ENCODE measurements at regions not wholly inside any gene's neighbourhood (a gene's known extent, or its start where the extent isn't known, plus 50 kb on each side); places are given as distances from the start of the nearest gene placed in this dataset.

DNA sequence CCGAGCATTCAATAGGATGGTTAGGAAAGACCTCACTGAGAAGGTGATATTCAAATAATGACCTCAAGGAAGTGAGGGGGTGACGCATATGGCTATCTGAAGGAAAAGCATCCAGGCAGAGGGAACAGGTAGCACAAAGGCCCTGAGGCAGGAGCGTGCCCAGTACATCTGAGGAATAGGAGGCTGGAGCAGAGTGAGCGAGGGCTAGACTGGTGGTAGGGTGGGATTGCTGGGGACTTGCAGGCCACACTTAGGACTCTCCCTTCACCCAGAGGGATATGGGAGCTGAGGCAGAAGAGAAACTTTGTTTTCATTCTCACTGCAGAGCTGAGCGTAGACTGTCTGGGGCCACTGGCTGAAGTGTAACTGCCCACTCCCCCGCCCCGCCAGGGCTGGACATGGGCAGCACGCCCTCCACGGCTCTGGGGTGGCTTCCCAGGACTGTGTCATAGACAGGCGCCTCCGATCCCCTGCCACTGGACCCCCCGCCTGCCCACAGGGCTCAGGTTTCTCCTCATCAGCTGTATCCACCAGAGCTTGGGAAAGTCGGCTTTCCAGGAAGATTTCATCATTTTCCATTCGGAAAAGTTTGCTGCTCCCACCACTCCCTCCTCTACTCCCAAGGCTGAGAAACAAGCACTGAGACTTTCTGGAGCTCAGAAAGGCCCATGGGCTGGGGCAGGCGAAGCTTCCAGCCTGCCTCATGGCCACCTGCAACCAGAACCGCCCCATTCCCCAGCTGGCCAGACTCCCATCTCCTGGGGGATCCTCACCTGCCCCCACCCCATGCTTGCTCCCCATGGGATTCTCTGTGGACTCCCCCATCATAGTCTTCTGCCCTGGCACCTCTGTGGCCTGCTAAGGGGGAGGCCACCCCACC lies 142.6 kb downstream of the MRPL14 start:
- no peak for FAIRE-seq
- WGBS (ENCODE audit: insufficient coverage, insufficient replicate concordance, low lambda C conversion rate, missing lambda C conversion rate), result 43% methylated on average over 16 of the region's 16 CpGs
- POLR2A ChIA-PET, result no interaction called here

DNA sequence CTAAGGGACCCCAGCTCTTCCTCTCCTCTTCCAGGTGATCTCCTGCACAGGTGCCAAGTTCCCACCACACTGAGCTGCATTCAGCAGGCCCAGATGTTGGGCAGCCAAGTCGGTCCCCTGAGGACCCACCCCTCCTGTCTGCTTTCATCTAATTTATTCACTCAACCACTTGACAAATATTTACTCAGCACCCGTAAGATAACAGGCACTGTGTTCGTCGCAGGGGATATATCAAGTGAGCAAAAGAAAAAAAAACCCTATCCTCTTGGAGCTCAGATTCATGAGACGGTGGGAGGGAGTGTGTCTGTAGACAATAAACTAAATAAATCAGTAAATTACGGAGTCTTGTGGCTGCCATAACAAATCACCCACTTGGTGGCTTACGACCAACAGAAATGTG lies 143.6 kb downstream of the MRPL14 start:
- RAD21 ChIA-PET (ENCODE audit: unreplicated experiment), result no interaction called here
- no peak overlapping the region for H3K4me3 ChIP-seq
- CTCF ChIA-PET, result no interaction called here
- H3K27me3 ChIP-seq (replicated peaks in 1 of 2; ENCODE audit: control insufficient read depth in 2 of 2, insufficient read depth in 2 of 2, low read length in 1 of 2), result no peaks in the 10 kb centered on the region; a peak in 1 of 4 replicates
- ATAC-seq, result no peak
- H4K20me1 ChIP-seq (ENCODE audit: control insufficient read depth, insufficient read depth), result no peaks in the 10 kb centered on the region
- H3K9me3 ChIP-seq (replicated peaks; ENCODE audit: control insufficient read depth, insufficient read depth, low read length), result no peaks in the 10 kb centered on the region
- H3K9ac ChIP-seq (ENCODE audit: control insufficient read depth, insufficient read depth, low read length), result no peak overlapping the region
- DNase-seq (ENCODE audit: low read depth, low spot score), result no peak
- no peaks in the 10 kb centered on the region for H3K36me3 ChIP-seq (ENCODE audit: control insufficient read depth in 2 of 2, insufficient read depth in 2 of 2, low read length in 1 of 2)
- SMC1A ChIA-PET (ENCODE audit: uncharacterized antibody, unreplicated experiment), result interaction anchor here (0.7 to 0.8 kb wide), 2 partner anchors 10 to 13 kb away, joined by 3 read pairs; no protein-coding TSS in a partner anchor
- intact Hi-C loops (cut with micrococcal nuclease; ENCODE audit: unreplicated experiment), result no loop called here
- no peak overlapping the region for H3K4me2 ChIP-seq (ENCODE audit: control insufficient read depth, insufficient read depth)
- peaks cover under 1% of the 10 kb centered on the region for H3K4me1 ChIP-seq (ENCODE audit: control insufficient read depth, insufficient read depth, low read length)
- FAIRE-seq, result no peak
- no peak overlapping the region for H3K27ac ChIP-seq (ENCODE audit: control insufficient read depth, insufficient read depth)
- TF ChIP-seq FOS (IDR thresholded peaks at IDR 0.05; ENCODE audit: borderline replicate concordance, extremely low read depth, insufficient read length), result no peak
- no peak for TF ChIP-seq SMARCA5 (IDR thresholded peaks at IDR 0.05)
- no peak overlapping the region for H2AFZ ChIP-seq (ENCODE audit: control insufficient read depth, low read depth, low read length)
- BruUV-seq (replicated peaks), result no TSS peak
- no peaks in the 10 kb centered on the region for H3K79me2 ChIP-seq (ENCODE audit: control insufficient read depth, insufficient read depth, low read length)
- in situ Hi-C loops (cut with MboI), result no loop called here
- POLR2A ChIA-PET, result interaction anchor here (0.6 kb wide), 1 partner anchor 16 kb away, joined by 3 read pairs; no protein-coding TSS in a partner anchor
- 53% methylated on average over 7 of the region's 7 CpGs for WGBS (ENCODE audit: insufficient coverage, insufficient replicate concordance, low lambda C conversion rate, missing lambda C conversion rate)

More for the DNA sequence above, 142.6 kb downstream of the MRPL14 start:
- intact Hi-C loops (cut with micrococcal nuclease; ENCODE audit: unreplicated experiment), result no loop called here
- ATAC-seq (no peak), DNase-seq (ENCODE audit: low read depth, low spot score) (no peak)
- Histone ChIP-seq H3K27ac (ENCODE audit: control insufficient read depth, insufficient read depth) (no peak overlapping the region), H2AFZ (ENCODE audit: control insufficient read depth, low read depth, low read length) (no peak overlapping the region), H4K20me1 (ENCODE audit: control insufficient read depth, insufficient read depth) (no peaks in the 10 kb centered on the region), H3K36me3 (ENCODE audit: control insufficient read depth in 2 of 2, insufficient read depth in 2 of 2, low read length in 1 of 2) (no peaks in the 10 kb centered on the region), H3K79me2 (ENCODE audit: control insufficient read depth, insufficient read depth, low read length) (no peaks in the 10 kb centered on the region), H3K9me3 (replicated peaks; ENCODE audit: control insufficient read depth, insufficient read depth, low read length) (no peaks in the 10 kb centered on the region), H3K27me3 (replicated peaks in 1 of 2; ENCODE audit: control insufficient read depth in 2 of 2, insufficient read depth in 2 of 2, low read length in 1 of 2) (no peaks in the 10 kb centered on the region; a peak in 1 of 4 replicates), H3K9ac (ENCODE audit: control insufficient read depth, insufficient read depth, low read length) (no peak overlapping the region), H3K4me2 (ENCODE audit: control insufficient read depth, insufficient read depth) (no peak overlapping the region), H3K4me3 (no peak overlapping the region), H3K4me1 (ENCODE audit: control insufficient read depth, insufficient read depth, low read length) (no peaks in the 10 kb centered on the region)
- SMC1A ChIA-PET (ENCODE audit: uncharacterized antibody, unreplicated experiment), result interaction anchor here (0.8 kb wide), 1 partner anchor 14 kb away, joined by 4 read pairs; no protein-coding TSS in a partner anchor
- no TSS peak for BruUV-seq (replicated peaks)
- in situ Hi-C loops (cut with MboI), result no loop called here
- RAD21 ChIA-PET (ENCODE audit: unreplicated experiment), result no interaction called here
- no peak for TF ChIP-seq NR2C1 (IDR thresholded peaks at IDR 0.05)
- TF ChIP-seq NR2F1 (conservative IDR thresholded peaks at IDR 0.05), result no peak
- TF ChIP-seq CREB1 (IDR thresholded peaks at IDR 0.05; ENCODE audit: low read depth), result no peak
- CTCF ChIA-PET, result interaction anchor here (1.2 kb wide), 1 partner anchor 10 kb away, joined by 3 read pairs; no protein-coding TSS in a partner anchor
